HuH-7.5 (cell line): ENCODE measurements at regions not wholly inside any gene's neighbourhood (a gene's known extent, or its start where the extent isn't known, plus 50 kb on each side); places are given as distances from the start of the nearest gene placed in this dataset.
"Not testable (repeated sequence)": the region's sequence is repeated elsewhere in the genome, so short reads cannot be mapped to it uniquely, and the experiment has no call there.

Experiments used
- DNase-seq: peaks from one replicate; pipeline ENCODE4 v3.0.0; 2011; ENCODE audit warnings: low spot score

DNA sequence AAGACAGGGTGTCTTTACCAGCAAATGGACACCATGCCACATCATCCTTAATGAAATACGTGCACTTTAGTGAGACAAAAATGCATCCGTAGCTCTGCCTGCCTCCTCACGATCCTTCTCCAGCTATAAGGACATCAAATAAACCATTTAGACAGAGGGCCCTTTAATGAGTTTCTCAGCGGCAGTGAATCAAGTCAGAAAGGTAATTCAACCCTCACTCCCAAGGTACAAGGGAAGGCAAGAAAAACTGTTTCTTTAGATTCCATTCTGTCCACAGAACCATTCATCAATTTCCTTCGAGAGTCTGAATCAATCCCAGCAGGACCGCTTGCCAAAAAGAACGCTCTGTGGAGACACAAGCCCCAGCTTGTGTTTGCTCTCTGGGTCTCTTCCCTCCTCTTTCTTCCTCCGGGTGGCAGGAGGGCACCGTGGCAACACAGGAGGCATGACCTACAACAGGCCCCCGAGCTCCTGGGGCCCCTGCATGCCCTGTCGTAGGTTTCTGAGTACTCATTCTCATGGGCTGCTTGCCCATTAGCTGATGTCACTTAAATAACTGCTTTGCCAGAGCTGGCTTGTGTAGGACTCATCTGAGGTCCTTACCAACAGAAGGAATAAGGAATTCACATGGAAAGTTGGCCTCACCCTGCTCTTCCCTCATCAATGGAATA lies 297.8 kb upstream of the PRKCQ start:
- no peak for DNase-seq

GRCh38 chr10:6877336-6877721 lies 297.3 kb upstream of the PRKCQ start:
- DNase-seq = no peak

- DNase-seq = no peak
Measured at GRCh38 chr10:6875269-6875865, 295.3 kb upstream of the PRKCQ start.

DNA sequence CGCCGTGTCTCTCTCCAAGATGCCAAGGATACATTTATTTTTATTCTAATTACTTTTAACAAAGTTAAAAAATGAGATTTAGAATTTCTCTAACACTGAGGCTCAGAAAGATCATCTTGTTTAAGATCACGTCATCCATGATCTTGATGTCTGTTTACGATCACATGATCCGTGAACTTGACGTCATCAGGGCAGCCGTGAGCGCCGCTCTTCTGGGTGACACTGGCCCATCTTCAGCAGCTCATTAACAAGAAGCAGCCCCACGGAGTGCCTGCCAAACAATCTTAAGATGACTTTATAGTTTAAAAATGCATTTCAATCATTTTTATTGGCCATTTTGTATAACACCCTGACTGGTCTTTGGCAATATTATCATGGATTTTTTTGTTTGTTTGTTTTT lies 291.1 kb upstream of the PRKCQ start:
- no peak for DNase-seq

DNA sequence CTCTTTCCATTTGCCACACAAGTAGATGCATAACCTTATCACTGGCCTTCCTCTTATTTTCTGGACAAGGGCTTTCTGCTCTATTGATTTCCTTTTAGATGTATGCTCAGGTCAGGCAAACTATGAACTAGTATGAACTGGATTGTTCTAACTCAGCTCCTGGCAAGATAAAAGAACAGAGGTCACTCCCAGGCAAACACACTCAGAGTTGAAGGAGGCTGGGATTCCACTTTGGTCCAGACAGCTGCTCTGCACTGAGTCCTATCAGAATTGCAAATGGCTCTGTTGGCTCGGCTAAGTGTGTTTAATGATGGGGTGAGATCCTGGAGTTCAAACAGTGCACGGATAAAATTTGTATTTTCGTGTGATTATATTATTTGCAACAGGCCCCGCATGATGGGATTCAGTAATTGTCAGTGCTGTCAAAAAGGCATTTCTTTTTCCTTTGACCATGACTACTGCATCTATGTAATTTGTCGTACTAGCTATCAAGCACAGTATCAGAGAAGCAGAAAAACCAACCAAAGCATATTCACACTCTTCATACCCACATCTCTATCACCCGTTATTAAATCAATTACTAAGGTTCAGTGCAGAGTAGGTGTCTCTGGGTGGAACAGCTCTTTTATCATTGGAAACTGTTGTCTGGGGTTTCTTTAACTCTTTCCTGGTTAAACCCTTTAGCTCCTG lies 288.1 kb upstream of the PRKCQ start:
- DNase-seq = no peak

DNA sequence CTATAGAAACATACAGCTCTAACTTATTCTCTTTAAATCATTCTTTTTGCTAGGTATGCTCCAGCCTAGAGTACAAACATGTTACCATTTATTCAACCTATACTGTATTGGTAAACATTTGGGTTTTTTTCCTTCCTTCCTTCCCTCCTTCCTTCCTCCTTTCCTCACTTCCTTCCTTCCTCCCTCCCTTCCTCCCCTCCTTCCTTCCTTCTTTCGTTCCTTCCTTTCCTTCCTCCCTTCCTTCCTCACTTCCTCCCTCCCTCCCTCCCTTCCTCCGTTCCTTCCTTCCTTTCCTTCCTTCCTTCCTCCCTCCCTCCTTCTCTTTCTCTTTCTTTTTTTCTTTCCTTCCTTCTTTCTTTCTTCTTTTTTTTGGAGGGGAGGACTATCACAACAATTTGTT lies 286.7 kb upstream of the PRKCQ start:
- no peak for DNase-seq

DNA sequence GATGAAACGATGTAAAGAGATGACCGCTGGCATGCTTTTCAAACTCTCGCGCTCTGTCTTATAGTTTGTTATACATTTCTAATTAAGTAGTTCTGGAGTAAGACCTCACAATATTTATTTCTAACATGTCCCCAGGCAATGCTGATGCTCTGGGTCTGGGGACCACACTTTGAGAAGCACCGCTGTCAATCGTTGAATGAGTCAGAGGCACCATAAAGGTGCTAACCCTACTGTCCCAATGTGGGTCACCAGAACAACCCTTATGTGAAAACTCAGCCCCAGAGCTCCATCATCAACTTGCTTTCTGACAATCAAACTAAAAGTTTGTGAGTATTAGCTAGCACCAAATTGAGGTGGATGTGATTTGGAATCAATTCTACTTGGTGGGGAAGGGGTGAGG lies 284.1 kb upstream of the PRKCQ start:
- DNase-seq = no peak

GRCh38 chr10:6863381-6863780 lies 283.3 kb upstream of the PRKCQ start:
- no peak for DNase-seq

DNA sequence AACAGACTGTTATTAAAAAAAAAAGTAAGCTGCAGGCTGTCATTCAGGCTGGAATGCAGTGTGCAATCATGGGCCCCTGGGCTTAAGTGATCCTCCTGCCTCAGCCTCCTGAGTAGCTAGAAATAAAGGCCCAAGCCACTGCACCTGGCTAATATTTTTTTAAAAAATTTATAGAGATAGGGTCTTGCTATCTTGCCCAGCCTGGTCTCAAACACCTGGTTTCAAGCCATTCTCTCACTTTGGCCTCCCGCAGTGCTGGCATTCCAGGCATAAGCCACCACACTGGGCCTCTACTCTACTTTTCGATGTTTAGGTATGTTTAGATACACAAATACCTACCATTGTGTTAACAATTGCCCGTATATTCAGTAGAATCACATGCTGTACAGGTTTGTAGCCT lies 270.4 kb upstream of the PRKCQ start:
- DNase-seq = no peak

DNA sequence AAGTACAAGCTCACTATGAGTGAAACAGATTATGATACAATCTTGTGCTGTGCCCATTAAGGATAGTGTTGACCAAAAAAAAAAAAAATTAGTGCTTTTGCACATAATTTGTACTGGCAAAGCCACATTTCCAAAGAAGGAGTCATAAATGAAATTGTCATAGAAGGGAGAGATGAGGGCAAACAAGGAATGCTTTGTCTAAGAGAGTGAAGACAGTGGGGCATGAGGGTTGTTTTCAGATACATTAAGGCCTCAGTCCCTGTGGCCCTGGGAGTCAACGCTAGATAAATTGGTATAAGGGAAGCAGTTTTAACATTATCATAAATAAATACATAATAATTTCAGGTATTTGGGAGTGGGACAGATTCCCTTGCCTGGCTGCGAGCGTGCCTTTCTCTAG lies 267.5 kb upstream of the PRKCQ start:
- no peak for DNase-seq

- DNase-seq = no peak
Measured at GRCh38 chr10:6843894-6844650, 264.0 kb upstream of the PRKCQ start.

GRCh38 chr10:6843481-6843881 lies 263.4 kb upstream of the PRKCQ start:
- DNase-seq = no peak

- DNase-seq = no peak
Measured at GRCh38 chr10:6842722-6843121, 262.6 kb upstream of the PRKCQ start.

DNA sequence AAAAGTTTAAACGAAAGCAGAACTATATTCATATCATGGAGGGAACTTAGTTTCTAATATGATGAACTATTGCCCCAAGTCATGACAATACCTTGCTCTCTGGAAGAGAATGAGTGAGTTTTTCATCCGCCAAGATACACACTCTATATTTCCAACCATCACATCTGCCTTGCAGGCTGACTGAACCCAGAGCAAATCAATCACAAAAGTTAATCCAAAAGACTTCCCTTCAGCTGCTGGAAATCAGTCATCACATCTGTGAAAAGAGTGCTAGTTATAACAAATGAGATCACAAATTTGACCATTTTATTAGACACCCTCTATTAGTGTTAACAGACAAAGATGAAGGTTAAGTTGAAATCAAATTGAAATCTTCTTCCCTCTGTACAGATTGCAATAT lies 261.7 kb upstream of the PRKCQ start:
- no peak for DNase-seq

GRCh38 chr10:6840766-6841165 lies 260.7 kb upstream of the PRKCQ start:
- DNase-seq = no peak

DNA sequence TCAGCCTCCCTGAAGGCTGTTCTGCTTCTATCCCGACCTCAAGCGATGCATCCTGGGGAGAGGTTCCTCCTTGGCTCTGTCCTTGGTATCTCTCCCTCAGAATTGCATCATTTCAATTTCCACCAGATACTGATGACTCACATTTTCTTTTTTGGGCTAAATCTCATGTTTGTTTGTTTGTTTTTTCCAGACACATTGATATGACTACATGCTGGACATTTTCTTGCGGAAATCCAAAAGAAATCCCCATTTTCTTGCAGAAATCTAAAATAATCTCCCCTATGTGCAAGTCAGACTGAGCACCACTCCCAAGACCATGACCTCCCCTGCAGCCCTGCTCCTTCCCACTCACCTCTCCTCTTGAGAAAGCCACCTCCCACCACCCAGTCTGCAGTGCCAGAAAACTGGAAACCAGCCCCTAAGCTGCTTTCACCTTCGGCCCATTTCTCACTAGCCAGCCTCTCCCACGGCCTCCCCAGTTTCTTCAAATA lies 260.2 kb upstream of the PRKCQ start:
- no peak for DNase-seq

GRCh38 chr10:6838118-6838517 lies 258.0 kb upstream of the PRKCQ start:
- no peak for DNase-seq

GRCh38 chr10:6833458-6834011 lies 253.5 kb upstream of the PRKCQ start:
- no peak for DNase-seq

DNA sequence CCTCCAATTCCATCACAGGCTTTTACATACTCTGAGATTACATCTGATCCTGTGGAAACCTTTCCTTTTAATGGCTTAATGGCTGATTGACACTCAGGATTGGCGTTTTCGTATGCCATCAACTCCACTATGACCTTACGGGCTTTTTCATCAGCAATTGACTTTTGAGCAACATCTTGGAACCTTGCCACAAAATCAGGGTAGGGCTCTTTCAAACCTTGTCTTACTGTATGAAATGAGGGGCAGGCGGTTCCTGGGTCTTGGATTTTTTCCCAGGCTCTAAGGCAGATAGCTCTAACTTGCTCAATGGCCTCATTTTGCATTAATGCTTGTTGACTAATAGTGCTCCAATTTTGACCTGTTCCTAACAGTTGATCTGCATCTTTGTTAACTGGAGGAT lies 250.9 kb upstream of the PRKCQ start:
- not testable (repeated sequence) for DNase-seq

- not testable (repeated sequence) for DNase-seq
Measured at GRCh38 chr10:6824793-6825192, 244.7 kb upstream of the PRKCQ start.

- no peak for DNase-seq
Measured at GRCh38 chr10:6823770-6824169, 243.7 kb upstream of the PRKCQ start.

GRCh38 chr10:6819301-6819700 lies 239.2 kb upstream of the PRKCQ start:
- DNase-seq = no peak
